ENCODE measurements at regions not wholly inside any gene's neighbourhood (a gene's known extent, or its start where the extent isn't known, plus 50 kb on each side); places are given as distances from the start of the nearest gene placed in this dataset.

GRCh38 chr5:15391704-15392397 lies 108.1 kb upstream of the FBXL7 start:
- H3K9me3 ChIP-seq (ENCODE audit: low read depth, low read length): no peaks in the 10 kb centered on the region
- H3K4me3 ChIP-seq (ENCODE audit: low read length): no peak overlapping the region

DNA sequence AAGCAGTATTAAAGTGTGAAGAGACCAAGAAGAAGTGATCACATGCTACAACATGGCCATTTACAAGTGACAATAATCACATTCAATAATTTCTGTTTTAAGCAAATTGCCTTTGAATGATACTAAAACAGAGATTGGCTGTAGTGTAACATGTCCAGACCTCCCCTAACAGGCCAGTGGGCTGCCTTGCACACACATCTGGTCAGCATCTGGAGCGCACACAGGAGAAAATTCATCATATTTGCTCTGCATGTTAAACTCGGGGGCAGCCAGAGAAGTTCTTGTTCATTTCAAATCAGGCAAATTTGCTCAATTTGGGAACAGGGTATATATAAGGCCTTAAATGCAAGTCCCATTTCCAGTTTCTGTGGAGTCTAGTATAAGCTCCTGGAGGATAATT lies 111.1 kb upstream of the FBXL7 start:
- H3K27me3 ChIP-seq (ENCODE audit: insufficient read depth, low read length): no peaks in the 10 kb centered on the region
- H3K4me3 ChIP-seq (ENCODE audit: low read length): no peak overlapping the region
- H3K9me3 ChIP-seq (ENCODE audit: low read depth, low read length): no peaks in the 10 kb centered on the region
- H3K4me1 ChIP-seq (ENCODE audit: insufficient read depth, low read length): no peaks in the 10 kb centered on the region

More at GRCh38 chr5:15391704-15392397, 108.1 kb upstream of the FBXL7 start:
- Histone ChIP-seq H3K27me3 (ENCODE audit: insufficient read depth, low read length) (no peaks in the 10 kb centered on the region), H3K4me1 (ENCODE audit: insufficient read depth, low read length) (no peaks in the 10 kb centered on the region)

GRCh38 chr5:15387931-15388524 lies 112.0 kb upstream of the FBXL7 start:
- no peak overlapping the region for H3K4me3 ChIP-seq (ENCODE audit: low read length)

GRCh38 chr5:15386122-15386521 lies 113.9 kb upstream of the FBXL7 start:
- Histone ChIP-seq H3K4me1 (ENCODE audit: insufficient read depth, low read length) (no peaks in the 10 kb centered on the region), H3K4me3 (ENCODE audit: low read length) (no peak overlapping the region), H3K27me3 (ENCODE audit: insufficient read depth, low read length) (no peaks in the 10 kb centered on the region), H3K9me3 (ENCODE audit: low read depth, low read length) (no peaks in the 10 kb centered on the region)

More at GRCh38 chr5:15387931-15388524, 112.0 kb upstream of the FBXL7 start:
- H3K4me1 ChIP-seq (ENCODE audit: insufficient read depth, low read length): no peaks in the 10 kb centered on the region
- H3K27me3 ChIP-seq (ENCODE audit: insufficient read depth, low read length): no peaks in the 10 kb centered on the region
- no peaks in the 10 kb centered on the region for H3K9me3 ChIP-seq (ENCODE audit: low read depth, low read length)

- no peaks in the 10 kb centered on the region for H3K27me3 ChIP-seq (ENCODE audit: insufficient read depth, low read length)
- H3K4me1 ChIP-seq (ENCODE audit: insufficient read depth, low read length): no peaks in the 10 kb centered on the region
- no peaks in the 10 kb centered on the region for H3K9me3 ChIP-seq (ENCODE audit: low read depth, low read length)
- no peak overlapping the region for H3K4me3 ChIP-seq (ENCODE audit: low read length)
Observed at GRCh38 chr5:15385553-15385952, 114.4 kb upstream of the FBXL7 start.

GRCh38 chr5:15385037-15385436 lies 114.9 kb upstream of the FBXL7 start:
- Histone ChIP-seq H3K4me1 (ENCODE audit: insufficient read depth, low read length) (no peaks in the 10 kb centered on the region), H3K27me3 (ENCODE audit: insufficient read depth, low read length) (no peaks in the 10 kb centered on the region), H3K9me3 (ENCODE audit: low read depth, low read length) (no peaks in the 10 kb centered on the region), H3K4me3 (ENCODE audit: low read length) (no peak overlapping the region)

DNA sequence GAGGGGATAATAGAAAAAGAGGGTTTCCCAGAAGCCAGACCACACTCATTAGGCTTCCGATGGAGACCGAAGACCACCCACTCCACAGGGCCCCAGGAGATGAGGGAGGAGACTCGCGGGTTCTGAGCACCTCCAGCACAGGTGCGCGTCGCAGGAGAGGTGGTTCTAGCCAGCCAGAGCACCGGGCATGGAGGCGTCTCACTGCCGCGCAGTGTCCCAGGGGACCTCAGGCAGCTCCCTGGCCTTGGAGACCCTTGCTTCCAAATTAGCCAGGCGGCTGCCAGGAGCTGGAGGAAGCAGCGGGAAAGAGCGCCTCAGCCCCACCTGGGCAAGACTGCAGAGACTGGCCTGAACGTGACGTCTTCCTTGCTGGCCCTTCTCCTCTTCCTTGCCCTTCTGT lies 115.4 kb upstream of the FBXL7 start:
- Histone ChIP-seq H3K4me3 (ENCODE audit: low read length) (no peak overlapping the region), H3K27me3 (ENCODE audit: insufficient read depth, low read length) (no peaks in the 10 kb centered on the region), H3K4me1 (ENCODE audit: insufficient read depth, low read length) (no peaks in the 10 kb centered on the region), H3K9me3 (ENCODE audit: low read depth, low read length) (no peaks in the 10 kb centered on the region)

- Histone ChIP-seq H3K4me1 (ENCODE audit: insufficient read depth, low read length) (no peaks in the 10 kb centered on the region), H3K27me3 (ENCODE audit: insufficient read depth, low read length) (no peaks in the 10 kb centered on the region), H3K9me3 (ENCODE audit: low read depth, low read length) (no peaks in the 10 kb centered on the region), H3K4me3 (ENCODE audit: low read length) (no peak overlapping the region)
Observed at GRCh38 chr5:15384176-15384575, 115.8 kb upstream of the FBXL7 start.

DNA sequence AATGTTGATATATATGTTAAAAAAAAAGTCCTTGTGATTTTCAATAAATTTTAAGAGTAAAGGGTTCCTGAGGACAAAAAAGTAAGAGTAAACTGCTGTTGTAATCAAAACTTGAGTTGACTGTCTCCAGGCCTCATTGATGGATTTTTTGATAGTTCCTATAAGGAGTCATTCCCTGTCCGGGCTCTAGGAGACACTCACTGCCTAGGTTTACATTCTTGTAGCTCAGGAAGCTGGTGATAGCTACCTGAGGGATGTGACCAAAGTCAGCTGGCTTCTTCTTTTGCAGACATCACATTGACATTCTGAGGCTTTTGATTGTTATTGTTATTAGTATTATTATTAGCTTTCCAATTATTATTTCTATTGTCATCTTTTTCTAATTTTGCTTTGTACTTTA lies 116.5 kb upstream of the FBXL7 start:
- Histone ChIP-seq H3K4me3 (ENCODE audit: low read length) (no peak overlapping the region), H3K9me3 (ENCODE audit: low read depth, low read length) (no peaks in the 10 kb centered on the region), H3K4me1 (ENCODE audit: insufficient read depth, low read length) (no peaks in the 10 kb centered on the region), H3K27me3 (ENCODE audit: insufficient read depth, low read length) (no peaks in the 10 kb centered on the region)

DNA sequence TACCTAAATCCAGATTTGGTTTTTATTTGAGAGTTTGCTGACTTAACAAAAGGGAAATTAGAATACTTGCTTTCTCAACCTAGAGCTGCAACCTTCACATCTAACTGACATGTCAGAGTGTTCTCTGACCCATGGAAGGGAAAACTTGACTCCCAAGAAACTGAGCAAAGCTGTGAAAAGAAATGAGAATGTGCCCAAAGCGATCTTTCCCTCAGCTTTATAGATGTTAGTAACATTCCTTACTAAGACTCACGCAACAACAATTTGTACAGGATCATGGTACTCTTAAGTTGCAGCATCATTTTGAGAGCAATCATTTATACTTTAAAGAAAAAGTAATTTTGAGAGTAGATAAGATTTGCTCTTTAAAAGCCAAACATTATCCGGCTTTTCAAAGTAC lies 117.0 kb upstream of the FBXL7 start:
- Histone ChIP-seq H3K4me1 (ENCODE audit: insufficient read depth, low read length) (no peaks in the 10 kb centered on the region), H3K27me3 (ENCODE audit: insufficient read depth, low read length) (no peaks in the 10 kb centered on the region), H3K4me3 (ENCODE audit: low read length) (no peak overlapping the region), H3K9me3 (ENCODE audit: low read depth, low read length) (no peaks in the 10 kb centered on the region)

- H3K4me1 ChIP-seq (ENCODE audit: insufficient read depth, low read length): no peaks in the 10 kb centered on the region
Observed at GRCh38 chr5:15377573-15378340, 122.2 kb upstream of the FBXL7 start.

GRCh38 chr5:15376803-15377202 lies 123.2 kb upstream of the FBXL7 start:
- no peaks in the 10 kb centered on the region for H3K4me1 ChIP-seq (ENCODE audit: insufficient read depth, low read length)
- H3K9me3 ChIP-seq (ENCODE audit: low read depth, low read length): peaks cover 4% of the 10 kb centered on the region
- no peak overlapping the region for H3K4me3 ChIP-seq (ENCODE audit: low read length)
- no peaks in the 10 kb centered on the region for H3K27me3 ChIP-seq (ENCODE audit: insufficient read depth, low read length)

More at GRCh38 chr5:15377573-15378340, 122.2 kb upstream of the FBXL7 start:
- peaks cover 4% of the 10 kb centered on the region for H3K9me3 ChIP-seq (ENCODE audit: low read depth, low read length)
- no peak overlapping the region for H3K4me3 ChIP-seq (ENCODE audit: low read length)
- H3K27me3 ChIP-seq (ENCODE audit: insufficient read depth, low read length): no peaks in the 10 kb centered on the region

- Histone ChIP-seq H3K9me3 (ENCODE audit: low read depth, low read length) (peaks cover 4% of the 10 kb centered on the region), H3K4me3 (ENCODE audit: low read length) (no peak overlapping the region), H3K27me3 (ENCODE audit: insufficient read depth, low read length) (no peaks in the 10 kb centered on the region), H3K4me1 (ENCODE audit: insufficient read depth, low read length) (no peaks in the 10 kb centered on the region)
Observed at GRCh38 chr5:15376088-15376487, 123.9 kb upstream of the FBXL7 start.

GRCh38 chr5:15375559-15375958 lies 124.4 kb upstream of the FBXL7 start:
- H3K27me3 ChIP-seq (ENCODE audit: insufficient read depth, low read length): no peaks in the 10 kb centered on the region

DNA sequence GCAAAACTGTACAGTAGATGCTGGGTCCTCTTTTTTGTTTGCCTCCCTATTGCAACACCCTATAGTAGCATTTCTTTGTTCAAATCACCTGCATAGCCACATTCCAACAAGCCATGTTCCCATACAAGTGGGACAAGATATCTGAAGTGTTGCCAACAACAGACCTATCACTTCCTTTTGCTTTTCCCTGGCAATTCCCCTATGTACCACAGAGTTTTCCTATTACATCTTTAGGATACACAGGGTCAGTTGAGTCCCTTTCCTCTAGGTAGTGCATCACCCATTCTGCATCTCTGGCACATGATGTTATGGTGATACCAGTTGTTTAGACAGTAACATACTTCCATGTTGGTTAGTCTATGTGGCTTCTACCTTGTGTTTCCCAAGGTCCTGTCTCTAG lies 125.1 kb upstream of the FBXL7 start:
- Histone ChIP-seq H3K27me3 (ENCODE audit: insufficient read depth, low read length) (no peaks in the 10 kb centered on the region), H3K9me3 (ENCODE audit: low read depth, low read length) (peaks cover 4% of the 10 kb centered on the region), H3K4me1 (ENCODE audit: insufficient read depth, low read length) (no peaks in the 10 kb centered on the region)

More at GRCh38 chr5:15375559-15375958, 124.4 kb upstream of the FBXL7 start:
- Histone ChIP-seq H3K4me3 (ENCODE audit: low read length) (no peak overlapping the region), H3K9me3 (ENCODE audit: low read depth, low read length) (peaks cover 4% of the 10 kb centered on the region), H3K4me1 (ENCODE audit: insufficient read depth, low read length) (no peaks in the 10 kb centered on the region)

More for the DNA sequence above, 125.1 kb upstream of the FBXL7 start:
- H3K4me3 ChIP-seq (ENCODE audit: low read length): no peak overlapping the region
